Large intestine (tissue), 3 donors: ENCODE measurements at regions not wholly inside any gene's neighbourhood (a gene's known extent, or its start where the extent isn't known, plus 50 kb on each side); places are given as distances from the start of the nearest gene placed in this dataset.
"Not testable (repeated sequence)": the region's sequence is repeated elsewhere in the genome, so short reads cannot be mapped to it uniquely, and the experiment has no call there.

Experiments used
- DNase-seq, 2 donors: peaks; one replicate each; pipeline versions ENCODE4 v3.0.0 to v3.0.0-alpha.2; 2013
- H3K27ac ChIP-seq: one replicate; pipeline ENCODE4 v1.5.1; 2013; ENCODE audit warnings: low read length
- H3K27me3 ChIP-seq: 2 replicates; pipeline ENCODE4 v1.6.1; 2013; ENCODE audit warnings: low read length; ENCODE audit not compliant: control insufficient read depth, insufficient read depth
- H3K36me3 ChIP-seq: 2 replicates; pipeline ENCODE4 v1.6.1; 2013; ENCODE audit warnings: low read length; ENCODE audit not compliant: control insufficient read depth, insufficient read depth
- H3K4me1 ChIP-seq: one replicate; pipeline ENCODE4 v1.6.1; 2013; ENCODE audit warnings: low read length; ENCODE audit not compliant: control insufficient read depth, insufficient read depth
- H3K4me3 ChIP-seq: one replicate; pipeline ENCODE4 v1.5.1; 2013; ENCODE audit warnings: low read length
- H3K9me3 ChIP-seq: one replicate; pipeline ENCODE4 v1.6.1; 2013; ENCODE audit warnings: mild to moderate bottlenecking, low read depth, low read length, moderate library complexity; ENCODE audit not compliant: control insufficient read depth
- WGBS: methylation state at CpG from one replicate; pipeline ENCODE4 v1.1.5; 2013; ENCODE audit warnings: low lambda C conversion rate; ENCODE audit not compliant: insufficient coverage; 5-methylcytosine and 5-hydroxymethylcytosine counted together

GRCh38 chr5:23800307-23800706 lies 292.9 kb downstream of the PRDM9 start:
- H3K4me1 ChIP-seq, H3K27ac ChIP-seq, H3K4me3 ChIP-seq, H3K36me3 ChIP-seq, H3K9me3 ChIP-seq, H3K27me3 ChIP-seq, DNase-seq: not testable (repeated sequence)
- no CpG with 5 or more reads among the region's 4 CpGs for WGBS

- H3K4me1 ChIP-seq: no peaks in the 10 kb centered on the region
- H3K27me3 ChIP-seq: no peaks in the 10 kb centered on the region
- H3K27ac ChIP-seq: no peak overlapping the region
- DNase-seq: no peak
- no peak overlapping the region for H3K4me3 ChIP-seq
- H3K9me3 ChIP-seq: no peaks in the 10 kb centered on the region
- WGBS: no CpG with 5 or more reads among the region's 5 CpGs
- H3K36me3 ChIP-seq: no peaks in the 10 kb centered on the region
Observed at GRCh38 chr5:23820765-23821471, 313.5 kb downstream of the PRDM9 start.

- no peaks in the 10 kb centered on the region for H3K27me3 ChIP-seq
- WGBS: no CpG with 5 or more reads among the region's 8 CpGs
- H3K9me3 ChIP-seq: no peaks in the 10 kb centered on the region
- H3K27ac ChIP-seq: no peak overlapping the region
- H3K36me3 ChIP-seq: no peaks in the 10 kb centered on the region
- DNase-seq: no peak
- H3K4me3 ChIP-seq: no peak overlapping the region
- no peaks in the 10 kb centered on the region for H3K4me1 ChIP-seq
Observed at GRCh38 chr5:23823521-23823920, 316.1 kb downstream of the PRDM9 start.

- no peak for DNase-seq
- Histone ChIP-seq H3K27ac (no peak overlapping the region), H3K4me3 (no peak overlapping the region), H3K36me3 (no peaks in the 10 kb centered on the region), H3K4me1 (no peaks in the 10 kb centered on the region), H3K27me3 (no peaks in the 10 kb centered on the region), H3K9me3 (no peaks in the 10 kb centered on the region)
- WGBS: 81% methylated on average over 3 of the region's 5 CpGs
Observed at GRCh38 chr5:23825196-23825595, 317.8 kb downstream of the PRDM9 start.

- DNase-seq: no peak
- no peaks in the 10 kb centered on the region for H3K4me1 ChIP-seq
Observed at GRCh38 chr5:23840083-23840482, 332.7 kb downstream of the PRDM9 start.

GRCh38 chr5:23864786-23865185 lies 357.4 kb downstream of the PRDM9 start:
- Histone ChIP-seq H3K9me3 (peaks cover 3% of the 10 kb centered on the region), H3K27me3 (no peaks in the 10 kb centered on the region), H3K36me3 (no peaks in the 10 kb centered on the region), H3K4me3 (no peak overlapping the region), H3K27ac (no peak overlapping the region), H3K4me1 (no peaks in the 10 kb centered on the region)
- WGBS: no CpG with 5 or more reads among the region's 5 CpGs
- DNase-seq: no peak

More at GRCh38 chr5:23840083-23840482, 332.7 kb downstream of the PRDM9 start:
- no peaks in the 10 kb centered on the region for H3K36me3 ChIP-seq
- no peak overlapping the region for H3K4me3 ChIP-seq
- H3K9me3 ChIP-seq: no peaks in the 10 kb centered on the region
- H3K27ac ChIP-seq: no peak overlapping the region
- H3K27me3 ChIP-seq: no peaks in the 10 kb centered on the region

GRCh38 chr5:23877847-23878246 lies 370.4 kb downstream of the PRDM9 start:
- peaks cover 3% of the 10 kb centered on the region for H3K9me3 ChIP-seq
- no peaks in the 10 kb centered on the region for H3K4me1 ChIP-seq
- no peaks in the 10 kb centered on the region for H3K36me3 ChIP-seq
- WGBS: 100% methylated on average over 3 of the region's 3 CpGs
- no peaks in the 10 kb centered on the region for H3K27me3 ChIP-seq
- no peak for DNase-seq
- no peak overlapping the region for H3K27ac ChIP-seq
- no peak overlapping the region for H3K4me3 ChIP-seq

- Histone ChIP-seq H3K4me1 (no peaks in the 10 kb centered on the region), H3K27ac (no peak overlapping the region), H3K27me3 (no peaks in the 10 kb centered on the region), H3K36me3 (no peaks in the 10 kb centered on the region), H3K9me3 (peaks cover 3% of the 10 kb centered on the region), H3K4me3 (no peak overlapping the region)
- no peak for DNase-seq
- 83% methylated on average over 1 of the region's 4 CpGs for WGBS
Observed at GRCh38 chr5:23884405-23885031, 377.1 kb downstream of the PRDM9 start.

- H3K27me3 ChIP-seq: no peaks in the 10 kb centered on the region
- 94% methylated on average over 3 of the region's 5 CpGs for WGBS
- H3K4me3 ChIP-seq: no peak overlapping the region
- no peak for DNase-seq
- no peaks in the 10 kb centered on the region for H3K36me3 ChIP-seq
- H3K27ac ChIP-seq: no peak overlapping the region
- H3K9me3 ChIP-seq: no peaks in the 10 kb centered on the region
- no peaks in the 10 kb centered on the region for H3K4me1 ChIP-seq
Observed at GRCh38 chr5:23893561-23893960, 386.2 kb downstream of the PRDM9 start.

GRCh38 chr5:23895614-23896013 lies 388.2 kb downstream of the PRDM9 start:
- H3K27ac ChIP-seq: no peak overlapping the region
- H3K4me1 ChIP-seq: no peaks in the 10 kb centered on the region
- H3K4me3 ChIP-seq: no peak overlapping the region
- WGBS: 90% methylated on average over 3 of the region's 4 CpGs
- H3K27me3 ChIP-seq: no peaks in the 10 kb centered on the region
- H3K9me3 ChIP-seq: no peaks in the 10 kb centered on the region
- H3K36me3 ChIP-seq: no peaks in the 10 kb centered on the region
- no peak for DNase-seq

- Histone ChIP-seq H3K9me3 (peaks cover 3% of the 10 kb centered on the region), H3K36me3 (no peaks in the 10 kb centered on the region), H3K4me1 (no peaks in the 10 kb centered on the region), H3K27ac (no peak overlapping the region), H3K27me3 (no peaks in the 10 kb centered on the region), H3K4me3 (no peak overlapping the region)
- DNase-seq: no peak
- WGBS: no CpG with 5 or more reads among the region's 3 CpGs
Observed at GRCh38 chr5:23930985-23931384, 423.6 kb downstream of the PRDM9 start.
